Lung (tissue), 11 donors: ENCODE measurements at regions not wholly inside any gene's neighbourhood (a gene's known extent, or its start where the extent isn't known, plus 50 kb on each side); places are given as distances from the start of the nearest gene placed in this dataset.

Experiments used
- ATAC-seq: fragments of 200-7000 bp; cut with Tn5 transposase; one replicate; pipeline ENCODE4 v1.9.1; 2020; ENCODE audit warnings: moderate number of reproducible peaks; ENCODE audit not compliant: insufficient read depth, low FRiP score
- DNase-seq, 3 donors: peaks; one replicate each; pipeline ENCODE4 v3.0.0-alpha.2; 2013 to 2017
- H3K27ac ChIP-seq, 2 donors: one replicate each; pipeline ENCODE4 v1.5.1; 2013; ENCODE audit warnings: mild to moderate bottlenecking in 2 of 2, moderate library complexity in 2 of 2, control low read depth in 1 of 2, inconsistent platforms in 1 of 2, low read depth in 1 of 2, low read length in 1 of 2
- H3K27me3 ChIP-seq, 3 donors: one replicate each; pipeline ENCODE4 v1.5.1; 2013; ENCODE audit warnings: low read length in 2 of 3; ENCODE audit not compliant: control insufficient read depth in 3 of 3, insufficient read depth in 3 of 3
- H3K36me3 ChIP-seq, 4 donors: one replicate each; pipeline ENCODE4 v1.5.1; 2013; ENCODE audit warnings: low read length in 4 of 4, mild to moderate bottlenecking in 1 of 4, moderate library complexity in 1 of 4; ENCODE audit not compliant: control insufficient read depth in 4 of 4, insufficient read depth in 4 of 4
- H3K4me1 ChIP-seq, 5 donors: one replicate each; pipeline ENCODE4 v1.5.1; 2013; ENCODE audit warnings: low read length in 5 of 5, mild to moderate bottlenecking in 2 of 5, moderate library complexity in 1 of 5; ENCODE audit not compliant: control insufficient read depth in 5 of 5, insufficient read depth in 5 of 5
- H3K4me3 ChIP-seq: one replicate; pipeline ENCODE4 v1.5.1; 2013; ENCODE audit warnings: mild to moderate bottlenecking, control low read depth, moderate library complexity
- H3K9ac ChIP-seq, 2 donors: one replicate each; pipeline ENCODE4 v1.5.1; 2013; ENCODE audit warnings: low read length in 2 of 2, control low read depth in 1 of 2; ENCODE audit not compliant: insufficient read depth in 1 of 2
- H3K9me3 ChIP-seq, 4 donors: one replicate each; pipeline ENCODE4 v1.5.1; 2013; ENCODE audit warnings: low read length in 3 of 4, mild to moderate bottlenecking in 1 of 4, moderate library complexity in 1 of 4; ENCODE audit not compliant: control insufficient read depth in 4 of 4, insufficient read depth in 3 of 4
- CTCF ChIP-seq: IDR thresholded peaks from 2 replicates; pipeline ENCODE4 v1.5.1; 2012; ENCODE audit warnings: mild to moderate bottlenecking; ENCODE audit errors: control extremely low read depth, extremely low read depth
- WGBS, 2 donors: extraction: QIAGEN DNeasy Blood & Tissue Kit; methylation state at CpG; one replicate each; pipeline ENCODE4 v1.1.7; 2013; 5-methylcytosine and 5-hydroxymethylcytosine counted together
- donor health status: control.
- donor health status: control.
- donor health status: Bipolar disorder and iron deficiency.
- donor health status: healthy.
- donor health status: DM: yes; HTN: yes; CAD: no.

DNA sequence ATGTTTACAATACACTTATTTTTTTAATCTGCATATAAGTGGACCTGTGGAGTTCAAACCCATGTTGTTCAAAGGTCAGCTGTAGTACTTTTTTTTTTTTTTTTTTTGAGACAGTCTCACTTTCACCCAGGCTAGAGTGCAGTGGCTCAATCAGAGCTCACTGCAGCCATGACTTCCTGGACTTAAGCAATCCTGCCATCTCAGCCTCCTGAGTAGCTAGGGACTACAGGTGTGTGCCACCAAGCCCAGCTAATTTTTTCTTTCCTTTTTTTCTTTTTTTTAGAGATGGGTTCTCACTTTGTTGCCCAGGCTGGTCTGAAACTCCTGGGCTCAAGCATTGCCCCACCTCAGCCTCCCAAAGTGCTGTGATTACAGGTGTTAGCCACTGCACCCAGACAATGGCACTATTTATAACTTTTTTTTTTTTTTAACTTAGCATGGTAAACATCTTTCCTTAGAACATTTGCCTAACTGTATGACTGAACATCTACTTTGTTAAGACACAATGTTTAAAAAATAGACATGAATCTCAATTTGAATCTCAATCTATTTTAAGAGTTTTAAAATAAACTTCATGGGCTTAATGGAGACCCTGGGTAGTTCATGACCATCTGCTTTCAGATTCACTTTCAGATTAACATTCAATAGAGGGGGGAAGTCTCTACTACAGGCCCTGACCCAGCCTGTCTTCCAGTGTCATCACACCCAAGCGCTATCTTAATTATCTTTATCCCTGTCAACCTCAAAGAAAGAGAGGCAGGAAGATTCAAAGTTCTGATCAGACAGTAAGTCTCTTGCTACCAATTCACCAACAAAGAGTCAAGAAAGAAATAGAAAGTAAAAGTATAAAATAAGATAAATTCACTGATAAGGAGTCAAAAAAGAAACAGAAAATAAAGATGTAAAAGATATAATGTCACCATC lies 97.7 kb upstream of the DOCK9 start:
- no peak for ATAC-seq
- Histone ChIP-seq H3K27ac (no peak overlapping the region), H3K36me3 (peaks cover 0 to 2% (median 0%) of the 10 kb centered on the region in 4 donors), H3K9me3 (peaks cover 0 to 10% (median 1%) of the 10 kb centered on the region in 4 donors), H3K9ac (no peak overlapping the region), H3K4me3 (no peak overlapping the region), H3K4me1 (peaks cover 0 to 4% (median 3%) of the 10 kb centered on the region in 5 donors), H3K27me3 (no peaks in the 10 kb centered on the region)
- WGBS, 2 donors: 80 to 87% methylated on average over 1 of the region's 1 CpG
- no peak for DNase-seq
- TF ChIP-seq CTCF: no peak

DNA sequence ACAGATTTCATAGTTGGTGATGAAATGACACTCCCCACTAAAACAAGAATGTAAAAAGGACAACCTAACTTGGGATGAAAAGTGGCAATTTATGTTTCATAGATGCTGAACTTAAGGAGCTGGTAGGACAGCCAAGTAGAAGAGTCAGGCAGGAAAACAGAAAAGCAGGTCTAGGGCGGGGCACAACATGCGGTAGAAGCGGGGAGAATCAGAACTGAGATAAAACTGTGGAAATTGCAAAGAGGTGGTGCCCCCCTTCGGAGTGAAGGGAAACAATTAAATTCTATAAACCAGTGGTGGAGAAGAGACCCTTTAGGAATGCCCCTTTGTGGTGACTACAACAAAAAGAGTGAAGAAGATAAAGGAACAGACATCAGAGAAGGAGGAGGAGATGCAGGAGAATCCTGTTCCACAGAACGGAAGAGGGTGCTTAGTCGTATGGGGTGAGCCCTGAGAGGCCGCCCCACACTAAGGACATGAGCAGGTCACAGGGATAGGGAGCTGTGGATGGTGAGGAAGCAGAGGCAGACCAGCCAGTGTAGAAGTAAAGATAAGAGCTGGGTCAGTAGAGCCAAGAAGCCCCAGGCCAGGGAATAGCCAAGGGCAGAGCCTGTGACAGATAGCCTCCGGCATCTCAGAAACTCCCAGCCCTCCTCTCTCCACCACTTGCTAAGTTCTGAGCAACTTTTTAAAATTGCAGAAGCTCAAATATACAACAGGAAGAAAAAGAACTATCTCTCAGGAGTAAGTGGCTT lies 100.3 kb upstream of the DOCK9 start:
- Histone ChIP-seq H3K36me3 (peaks cover 0 to 2% (median 0%) of the 10 kb centered on the region in 4 donors), H3K4me3 (no peak overlapping the region), H3K9ac (no peak overlapping the region), H3K27ac (no peak overlapping the region), H3K27me3 (no peaks in the 10 kb centered on the region), H3K4me1 (peaks cover 0 to 4% (median 3%) of the 10 kb centered on the region in 5 donors), H3K9me3 (peaks cover 0 to 10% (median 1%) of the 10 kb centered on the region in 4 donors)
- WGBS, 2 donors: 91 to 92% methylated on average over 8 of the region's 8 CpGs
- ATAC-seq (no peak), DNase-seq (no peak)
- TF ChIP-seq CTCF: no peak

DNA sequence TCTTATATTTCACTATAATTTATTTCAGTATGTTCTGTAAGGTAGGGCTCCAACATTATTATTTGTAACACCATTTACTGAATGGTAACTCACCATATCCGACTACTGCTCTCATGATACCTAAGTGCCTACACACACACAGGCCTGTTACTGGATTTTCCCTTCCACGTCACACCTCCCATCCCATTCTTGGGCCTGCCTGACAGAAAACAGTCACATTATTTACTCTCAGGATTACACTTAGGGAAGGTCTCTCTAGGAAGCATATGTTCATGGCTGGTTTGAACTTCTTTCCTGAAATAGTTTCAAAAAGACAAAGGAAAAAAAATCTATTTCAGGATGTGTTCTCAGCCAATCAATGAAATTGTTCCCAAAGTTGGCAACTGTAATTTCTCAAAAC lies 102.3 kb upstream of the DOCK9 start:
- WGBS, 2 donors: 73 to 88% methylated on average over 2 of the region's 2 CpGs
- no peak for TF ChIP-seq CTCF
- Histone ChIP-seq H3K9ac (no peak overlapping the region), H3K27ac (no peak overlapping the region), H3K4me1 (peaks cover 0 to 11% (median 3%) of the 10 kb centered on the region in 5 donors), H3K4me3 (no peak overlapping the region), H3K9me3 (peaks cover 0 to 2% (median 0%) of the 10 kb centered on the region in 4 donors), H3K36me3 (peaks cover 0 to 2% (median 0%) of the 10 kb centered on the region in 4 donors), H3K27me3 (no peaks in the 10 kb centered on the region)
- DNase-seq (no peak), ATAC-seq (no peak)
